ENCODE measurements at regions not wholly inside any gene's neighbourhood (a gene's known extent, or its start where the extent isn't known, plus 50 kb on each side); places are given as distances from the start of the nearest gene placed in this dataset.

GRCh38 chr5:106510321-106510720 lies 1160.4 kb downstream of the EFNA5 start:
- ATAC-seq: no peak
- no peak for TF ChIP-seq ZFP30 (CRISPR knock-in tag; IDR thresholded peaks at IDR 0.05)
- no peak for TF ChIP-seq ZNF70 (CRISPR knock-in tag; IDR thresholded peaks at IDR 0.05)
- TF ChIP-seq TCF4 (CRISPR knock-in tag; IDR thresholded peaks at IDR 0.05; ENCODE audit: borderline replicate concordance): no peak
- no peak for TF ChIP-seq RARB (CRISPR knock-in tag; IDR thresholded peaks at IDR 0.05)
- no peak for TF ChIP-seq ZNF565 (CRISPR knock-in tag; conservative IDR thresholded peaks at IDR 0.05; ENCODE audit: low read depth)
- no peak for TF ChIP-seq TOX (CRISPR knock-in tag; IDR thresholded peaks at IDR 0.05; ENCODE audit: borderline replicate concordance)
- TF ChIP-seq GLIS3 (CRISPR knock-in tag; IDR thresholded peaks at IDR 0.05): no peak
- TF ChIP-seq ESRRG (CRISPR knock-in tag; IDR thresholded peaks at IDR 0.05): no peak
- TF ChIP-seq, protein P1, sequence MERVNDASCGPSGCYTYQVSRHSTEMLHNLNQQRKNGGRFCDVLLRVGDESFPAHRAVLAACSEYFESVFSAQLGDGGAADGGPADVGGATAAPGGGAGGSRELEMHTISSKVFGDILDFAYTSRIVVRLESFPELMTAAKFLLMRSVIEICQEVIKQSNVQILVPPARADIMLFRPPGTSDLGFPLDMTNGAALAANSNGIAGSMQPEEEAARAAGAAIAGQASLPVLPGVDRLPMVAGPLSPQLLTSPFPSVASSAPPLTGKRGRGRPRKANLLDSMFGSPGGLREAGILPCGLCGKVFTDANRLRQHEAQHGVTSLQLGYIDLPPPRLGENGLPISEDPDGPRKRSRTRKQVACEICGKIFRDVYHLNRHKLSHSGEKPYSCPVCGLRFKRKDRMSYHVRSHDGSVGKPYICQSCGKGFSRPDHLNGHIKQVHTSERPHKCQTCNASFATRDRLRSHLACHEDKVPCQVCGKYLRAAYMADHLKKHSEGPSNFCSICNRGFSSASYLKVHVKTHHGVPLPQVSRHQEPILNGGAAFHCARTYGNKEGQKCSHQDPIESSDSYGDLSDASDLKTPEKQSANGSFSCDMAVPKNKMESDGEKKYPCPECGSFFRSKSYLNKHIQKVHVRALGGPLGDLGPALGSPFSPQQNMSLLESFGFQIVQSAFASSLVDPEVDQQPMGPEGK (CRISPR knock-in tag; IDR thresholded peaks at IDR 0.05; ENCODE audit: borderline replicate concordance): no peak
- TF ChIP-seq, protein P2, sequence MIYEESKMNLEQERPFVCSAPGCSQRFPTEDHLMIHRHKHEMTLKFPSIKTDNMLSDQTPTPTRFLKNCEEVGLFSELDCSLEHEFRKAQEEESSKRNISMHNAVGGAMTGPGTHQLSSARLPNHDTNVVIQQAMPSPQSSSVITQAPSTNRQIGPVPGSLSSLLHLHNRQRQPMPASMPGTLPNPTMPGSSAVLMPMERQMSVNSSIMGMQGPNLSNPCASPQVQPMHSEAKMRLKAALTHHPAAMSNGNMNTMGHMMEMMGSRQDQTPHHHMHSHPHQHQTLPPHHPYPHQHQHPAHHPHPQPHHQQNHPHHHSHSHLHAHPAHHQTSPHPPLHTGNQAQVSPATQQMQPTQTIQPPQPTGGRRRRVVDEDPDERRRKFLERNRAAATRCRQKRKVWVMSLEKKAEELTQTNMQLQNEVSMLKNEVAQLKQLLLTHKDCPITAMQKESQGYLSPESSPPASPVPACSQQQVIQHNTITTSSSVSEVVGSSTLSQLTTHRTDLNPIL (CRISPR knock-in tag; IDR thresholded peaks at IDR 0.05; ENCODE audit: low read depth): no peak
- TF ChIP-seq ARNTL (CRISPR knock-in tag; IDR thresholded peaks at IDR 0.05; ENCODE audit: borderline replicate concordance, low read depth): no peak
- no peak for TF ChIP-seq OSR1 (CRISPR knock-in tag; IDR thresholded peaks at IDR 0.05)
- no peak for TF ChIP-seq ZNF8 (CRISPR knock-in tag; IDR thresholded peaks at IDR 0.05)
- TF ChIP-seq, protein P3, sequence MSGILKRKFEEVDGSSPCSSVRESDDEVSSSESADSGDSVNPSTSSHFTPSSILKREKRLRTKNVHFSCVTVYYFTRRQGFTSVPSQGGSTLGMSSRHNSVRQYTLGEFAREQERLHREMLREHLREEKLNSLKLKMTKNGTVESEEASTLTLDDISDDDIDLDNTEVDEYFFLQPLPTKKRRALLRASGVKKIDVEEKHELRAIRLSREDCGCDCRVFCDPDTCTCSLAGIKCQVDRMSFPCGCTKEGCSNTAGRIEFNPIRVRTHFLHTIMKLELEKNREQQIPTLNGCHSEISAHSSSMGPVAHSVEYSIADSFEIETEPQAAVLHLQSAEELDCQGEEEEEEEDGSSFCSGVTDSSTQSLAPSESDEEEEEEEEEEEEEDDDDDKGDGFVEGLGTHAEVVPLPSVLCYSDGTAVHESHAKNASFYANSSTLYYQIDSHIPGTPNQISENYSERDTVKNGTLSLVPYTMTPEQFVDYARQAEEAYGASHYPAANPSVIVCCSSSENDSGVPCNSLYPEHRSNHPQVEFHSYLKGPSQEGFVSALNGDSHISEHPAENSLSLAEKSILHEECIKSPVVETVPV (CRISPR knock-in tag; IDR thresholded peaks at IDR 0.05): no peak
- TF ChIP-seq, protein P4, sequence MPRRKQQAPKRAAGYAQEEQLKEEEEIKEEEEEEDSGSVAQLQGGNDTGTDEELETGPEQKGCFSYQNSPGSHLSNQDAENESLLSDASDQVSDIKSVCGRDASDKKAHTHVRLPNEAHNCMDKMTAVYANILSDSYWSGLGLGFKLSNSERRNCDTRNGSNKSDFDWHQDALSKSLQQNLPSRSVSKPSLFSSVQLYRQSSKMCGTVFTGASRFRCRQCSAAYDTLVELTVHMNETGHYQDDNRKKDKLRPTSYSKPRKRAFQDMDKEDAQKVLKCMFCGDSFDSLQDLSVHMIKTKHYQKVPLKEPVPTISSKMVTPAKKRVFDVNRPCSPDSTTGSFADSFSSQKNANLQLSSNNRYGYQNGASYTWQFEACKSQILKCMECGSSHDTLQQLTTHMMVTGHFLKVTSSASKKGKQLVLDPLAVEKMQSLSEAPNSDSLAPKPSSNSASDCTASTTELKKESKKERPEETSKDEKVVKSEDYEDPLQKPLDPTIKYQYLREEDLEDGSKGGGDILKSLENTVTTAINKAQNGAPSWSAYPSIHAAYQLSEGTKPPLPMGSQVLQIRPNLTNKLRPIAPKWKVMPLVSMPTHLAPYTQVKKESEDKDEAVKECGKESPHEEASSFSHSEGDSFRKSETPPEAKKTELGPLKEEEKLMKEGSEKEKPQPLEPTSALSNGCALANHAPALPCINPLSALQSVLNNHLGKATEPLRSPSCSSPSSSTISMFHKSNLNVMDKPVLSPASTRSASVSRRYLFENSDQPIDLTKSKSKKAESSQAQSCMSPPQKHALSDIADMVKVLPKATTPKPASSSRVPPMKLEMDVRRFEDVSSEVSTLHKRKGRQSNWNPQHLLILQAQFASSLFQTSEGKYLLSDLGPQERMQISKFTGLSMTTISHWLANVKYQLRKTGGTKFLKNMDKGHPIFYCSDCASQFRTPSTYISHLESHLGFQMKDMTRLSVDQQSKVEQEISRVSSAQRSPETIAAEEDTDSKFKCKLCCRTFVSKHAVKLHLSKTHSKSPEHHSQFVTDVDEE (CRISPR knock-in tag; IDR thresholded peaks at IDR 0.05): no peak

- TF ChIP-seq, protein P3 (CRISPR knock-in tag; IDR thresholded peaks at IDR 0.05): no peak
- TF ChIP-seq SNAI2 (CRISPR knock-in tag; IDR thresholded peaks at IDR 0.05): no peak
- no peak for TF ChIP-seq ZNF565 (CRISPR knock-in tag; conservative IDR thresholded peaks at IDR 0.05; ENCODE audit: low read depth)
- TF ChIP-seq ISL1 (CRISPR knock-in tag; IDR thresholded peaks at IDR 0.05): no peak
- no peak for TF ChIP-seq GLIS3 (CRISPR knock-in tag; IDR thresholded peaks at IDR 0.05)
- no peak for TF ChIP-seq BACH2 (CRISPR knock-in tag; IDR thresholded peaks at IDR 0.05; ENCODE audit: borderline replicate concordance)
- no peak for TF ChIP-seq ZFP3 (CRISPR knock-in tag; IDR thresholded peaks at IDR 0.05)
- TF ChIP-seq, protein P1 (CRISPR knock-in tag; IDR thresholded peaks at IDR 0.05; ENCODE audit: borderline replicate concordance): no peak
- TF ChIP-seq, protein P2 (CRISPR knock-in tag; IDR thresholded peaks at IDR 0.05; ENCODE audit: low read depth): no peak
- TF ChIP-seq, protein P5, sequence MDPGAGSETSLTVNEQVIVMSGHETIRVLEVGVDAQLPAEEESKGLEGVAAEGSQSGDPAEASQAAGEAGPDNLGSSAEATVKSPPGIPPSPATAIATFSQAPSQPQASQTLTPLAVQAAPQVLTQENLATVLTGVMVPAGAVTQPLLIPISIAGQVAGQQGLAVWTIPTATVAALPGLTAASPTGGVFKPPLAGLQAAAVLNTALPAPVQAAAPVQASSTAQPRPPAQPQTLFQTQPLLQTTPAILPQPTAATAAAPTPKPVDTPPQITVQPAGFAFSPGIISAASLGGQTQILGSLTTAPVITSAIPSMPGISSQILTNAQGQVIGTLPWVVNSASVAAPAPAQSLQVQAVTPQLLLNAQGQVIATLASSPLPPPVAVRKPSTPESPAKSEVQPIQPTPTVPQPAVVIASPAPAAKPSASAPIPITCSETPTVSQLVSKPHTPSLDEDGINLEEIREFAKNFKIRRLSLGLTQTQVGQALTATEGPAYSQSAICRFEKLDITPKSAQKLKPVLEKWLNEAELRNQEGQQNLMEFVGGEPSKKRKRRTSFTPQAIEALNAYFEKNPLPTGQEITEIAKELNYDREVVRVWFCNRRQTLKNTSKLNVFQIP (CRISPR knock-in tag; IDR thresholded peaks at IDR 0.05; ENCODE audit: borderline replicate concordance, low read depth): no peak
- no peak for TF ChIP-seq ZNF8 (CRISPR knock-in tag; IDR thresholded peaks at IDR 0.05)
- TF ChIP-seq ZC3H10 (CRISPR knock-in tag; IDR thresholded peaks at IDR 0.05): no peak
- TF ChIP-seq PPARA (CRISPR knock-in tag; IDR thresholded peaks at IDR 0.05; ENCODE audit: borderline replicate concordance): no peak
- no peak for TF ChIP-seq ARNTL (CRISPR knock-in tag; IDR thresholded peaks at IDR 0.05; ENCODE audit: borderline replicate concordance, low read depth)
- TF ChIP-seq CSDC2 (CRISPR knock-in tag; IDR thresholded peaks at IDR 0.05): no peak
- ATAC-seq: no peak
These were observed 1161.8 kb downstream of the EFNA5 start for GRCh38 chr5:106508894-106509293.
